ENCODE measurements at regions not wholly inside any gene's neighbourhood (a gene's known extent, or its start where the extent isn't known, plus 50 kb on each side); places are given as distances from the start of the nearest gene placed in this dataset.
"Not testable (repeated sequence)": the region's sequence is repeated elsewhere in the genome, so short reads cannot be mapped to it uniquely, and the experiment has no call there.

- no peak for DNase-seq
Measured at GRCh38 chr19:28665748-28666147, 547.2 kb downstream of the UQCRFS1 start.

GRCh38 chr19:28656644-28657043 is 556.3 kb downstream of the UQCRFS1 start:
- no peak for DNase-seq

DNA sequence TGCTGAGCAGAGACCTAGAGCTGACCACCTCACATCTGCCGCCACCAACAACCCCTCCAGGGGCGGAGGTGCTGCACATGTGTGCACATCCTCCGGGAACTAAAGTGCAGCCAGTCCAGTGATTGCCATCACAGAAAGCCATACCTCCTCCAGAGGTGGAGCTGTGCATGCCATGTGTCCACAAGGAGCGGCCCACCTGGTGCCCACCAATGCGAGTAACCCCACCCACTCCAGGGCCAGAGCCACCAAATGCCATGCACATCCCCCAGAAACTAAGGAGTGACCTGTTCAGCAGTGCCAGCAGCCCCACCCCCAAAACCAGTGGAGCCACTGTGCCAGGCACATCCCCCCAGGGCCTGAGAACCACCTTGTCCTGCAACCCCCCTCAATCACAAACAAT is 557.9 kb downstream of the UQCRFS1 start:
- no peak for DNase-seq

GRCh38 chr19:28652765-28653164 is 560.2 kb downstream of the UQCRFS1 start:
- no peak for DNase-seq

GRCh38 chr19:28646629-28647028 is 566.3 kb downstream of the UQCRFS1 start:
- DNase-seq: no peak

GRCh38 chr19:28644169-28644775 is 568.7 kb downstream of the UQCRFS1 start:
- DNase-seq: no peak

GRCh38 chr19:28642787-28643683 is 569.9 kb downstream of the UQCRFS1 start:
- no peak for DNase-seq

DNA sequence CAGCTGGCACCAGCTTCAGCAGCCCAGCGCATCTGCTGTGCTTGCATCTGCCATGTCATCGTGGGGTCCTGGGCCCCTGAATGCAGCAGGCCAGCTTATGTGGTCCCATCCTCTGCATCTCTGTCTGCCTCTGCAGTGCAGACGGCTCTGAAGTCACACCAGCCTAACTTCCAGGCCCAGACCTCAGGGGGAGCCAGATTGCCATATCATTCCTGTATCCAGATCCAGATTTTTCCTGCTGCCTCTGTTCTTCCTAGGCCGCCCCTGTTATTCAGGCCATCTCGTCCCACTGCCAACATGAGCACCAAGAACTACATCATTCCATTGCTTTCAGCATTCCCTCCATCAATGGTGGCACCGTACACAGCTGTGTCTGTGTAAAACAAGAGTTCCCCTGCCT is 571.6 kb downstream of the UQCRFS1 start:
- no peak for DNase-seq

DNA sequence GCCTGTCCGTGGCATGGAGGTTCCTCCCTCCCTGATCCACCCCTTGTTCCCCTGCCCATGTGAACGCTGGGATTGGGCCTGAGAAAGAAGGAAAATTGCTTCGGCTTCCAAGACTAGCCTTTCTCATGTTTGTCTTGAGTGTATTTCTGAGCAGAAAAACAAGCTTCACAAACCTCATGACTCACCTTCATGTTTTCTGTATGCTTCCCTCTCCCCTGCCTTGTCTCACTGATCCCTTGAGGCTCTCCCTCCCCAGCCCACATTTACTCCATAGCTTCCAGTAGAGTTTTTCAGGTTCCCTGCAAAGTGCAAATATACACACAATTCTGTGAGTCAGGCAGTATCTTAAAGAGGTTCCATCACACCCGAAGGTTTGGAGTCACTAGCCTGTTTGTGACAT is 572.4 kb downstream of the UQCRFS1 start:
- peak; percentile 7 for DNase-seq

GRCh38 chr19:28638445-28638844 is 574.5 kb downstream of the UQCRFS1 start:
- DNase-seq: no peak

- no peak for DNase-seq
Measured at GRCh38 chr19:28636706-28637105, 576.2 kb downstream of the UQCRFS1 start.

- DNase-seq: no peak
Measured at GRCh38 chr19:28636016-28636629, 576.8 kb downstream of the UQCRFS1 start.

GRCh38 chr19:28634837-28635236 is 578.1 kb downstream of the UQCRFS1 start:
- DNase-seq: no peak

DNA sequence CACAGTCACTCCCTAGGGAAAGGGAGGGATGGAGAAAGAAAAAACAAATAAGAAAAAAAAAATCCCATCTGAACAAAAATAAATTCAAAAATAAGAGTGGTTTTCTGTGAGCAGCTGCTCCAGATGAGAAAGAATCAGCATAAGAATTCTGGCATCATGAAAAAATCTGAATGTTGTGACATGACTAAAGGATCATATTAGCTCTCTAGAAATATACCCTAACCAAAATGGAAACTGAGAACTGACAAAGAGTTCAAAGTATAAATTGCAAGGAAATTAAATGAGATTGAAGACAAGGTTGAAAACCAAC is 579.0 kb downstream of the UQCRFS1 start:
- DNase-seq: no peak

DNA sequence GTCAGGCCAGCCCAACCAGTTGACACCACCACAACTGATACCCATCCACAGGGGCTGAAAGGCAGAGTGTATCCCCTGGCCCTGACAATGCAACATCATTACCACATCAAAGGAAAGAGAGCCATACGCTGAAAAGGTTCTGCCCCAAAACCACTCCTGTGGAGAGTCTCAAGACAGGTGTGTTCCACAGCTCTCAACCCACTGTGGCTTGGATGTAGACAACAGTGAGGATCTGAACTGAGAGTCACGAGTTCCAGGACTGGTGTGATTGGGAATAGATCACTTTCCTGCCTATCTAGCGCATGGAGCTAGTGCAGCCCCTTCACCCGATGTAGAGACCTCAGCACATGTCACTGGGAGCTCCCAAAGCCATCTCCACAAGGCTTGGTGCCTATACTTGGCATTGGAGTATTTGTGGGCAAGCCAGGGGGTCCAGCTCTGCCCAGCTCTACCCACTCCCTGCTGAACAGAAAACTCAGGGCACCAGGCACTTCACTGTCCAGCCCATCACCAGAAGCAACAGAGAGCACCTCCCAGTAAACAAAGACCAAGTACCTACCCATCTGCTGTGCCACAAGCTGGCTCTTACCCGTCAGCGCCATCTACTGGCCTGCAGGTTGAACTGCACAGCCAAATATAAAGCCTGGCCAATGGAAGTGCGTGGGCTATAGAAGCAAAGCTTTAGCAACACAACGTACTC is 579.5 kb downstream of the UQCRFS1 start:
- DNase-seq: peak; percentile 66

DNA sequence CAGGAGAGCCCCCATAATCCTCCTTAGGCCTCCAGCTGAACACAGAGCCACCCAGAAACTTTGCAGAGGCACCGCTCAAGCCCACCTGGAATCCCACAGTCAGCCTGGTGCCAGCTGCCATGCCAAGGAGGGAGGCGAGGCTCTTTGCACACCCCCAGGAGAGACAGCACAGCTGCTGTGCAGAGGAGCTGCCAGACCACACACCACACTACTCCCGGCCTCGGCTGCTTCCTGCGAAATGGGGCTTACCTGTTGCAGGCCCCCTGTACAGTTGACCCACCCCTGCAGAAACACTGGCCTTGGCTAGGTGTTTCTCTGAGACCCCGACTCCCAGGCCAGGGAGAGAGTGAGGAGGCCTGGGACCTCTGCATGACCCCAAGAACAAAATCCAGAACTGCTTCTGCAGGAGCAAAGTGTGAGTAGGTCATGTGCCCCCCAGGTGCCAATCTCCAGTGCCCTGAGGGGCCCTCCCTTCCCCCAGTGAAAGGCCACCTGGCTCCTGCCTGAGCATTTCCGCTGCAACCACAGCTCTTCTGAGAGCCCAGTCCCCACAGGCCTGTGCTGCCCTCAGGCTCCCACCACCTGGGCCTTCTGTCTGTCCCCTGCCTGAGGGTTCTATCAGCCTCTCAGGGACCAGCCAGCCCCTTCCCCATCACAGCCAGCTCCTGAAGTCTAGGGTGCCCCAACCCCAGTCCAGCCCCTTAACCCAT is 580.4 kb downstream of the UQCRFS1 start:
- no peak for DNase-seq

DNA sequence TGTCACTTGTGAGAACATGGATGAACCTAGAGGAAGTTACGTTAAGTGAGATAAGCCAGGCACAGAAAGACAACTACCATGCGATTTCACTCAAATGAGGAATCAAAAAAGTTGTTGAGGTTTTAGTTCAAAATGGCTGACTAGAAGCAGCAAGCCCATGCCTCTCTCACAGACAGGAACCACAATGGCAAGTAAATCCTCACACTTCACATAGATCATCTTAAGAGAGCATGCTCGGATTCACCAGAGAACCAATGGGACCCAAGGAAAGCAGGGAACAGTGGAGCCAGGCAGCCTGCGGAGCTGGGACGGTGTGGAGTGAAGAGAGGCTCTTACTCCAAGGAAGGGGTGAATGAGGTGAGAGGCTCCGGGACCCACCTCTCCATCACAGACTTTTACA is 581.0 kb downstream of the UQCRFS1 start:
- no peak for DNase-seq

- DNase-seq: no peak
Measured at GRCh38 chr19:28627669-28628068, 585.3 kb downstream of the UQCRFS1 start.

- not testable (repeated sequence) for DNase-seq
Measured at GRCh38 chr19:28626407-28626806, 586.5 kb downstream of the UQCRFS1 start.

DNA sequence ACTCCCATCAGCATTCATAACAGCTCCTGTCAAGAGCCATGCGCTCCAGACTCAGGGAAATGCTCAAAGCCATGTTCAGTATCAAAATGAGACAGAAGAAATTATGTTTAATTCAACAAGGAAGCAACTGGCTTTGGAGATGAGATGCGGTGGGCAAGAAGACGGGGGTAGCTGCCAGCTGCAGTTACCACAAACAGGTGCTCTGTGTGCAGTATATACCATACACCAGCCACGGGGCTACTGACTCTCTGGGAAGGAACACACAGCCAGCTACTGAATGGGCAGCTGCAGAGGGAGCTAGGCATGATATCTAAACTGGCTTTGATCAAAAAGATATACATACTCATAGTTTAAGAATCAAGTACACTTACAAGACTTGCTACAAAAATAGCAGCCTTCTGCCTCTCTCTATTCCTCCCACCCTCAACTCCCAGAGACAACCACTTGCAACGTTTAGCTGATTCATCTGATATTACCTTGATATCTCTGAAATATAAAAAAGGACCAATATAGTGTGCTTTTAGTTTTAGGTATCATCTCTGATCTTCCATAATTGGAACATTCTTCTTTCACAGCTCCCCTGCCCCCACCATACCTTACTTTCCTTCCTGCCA is 593.0 kb downstream of the UQCRFS1 start:
- DNase-seq: no peak

- DNase-seq: no peak
Measured at GRCh38 chr19:28618504-28618903, 594.4 kb downstream of the UQCRFS1 start.

GRCh38 chr19:28615966-28616365 is 597.0 kb downstream of the UQCRFS1 start:
- peak; percentile 22 for DNase-seq
